ENCODE measurements at regions not wholly inside any gene's neighbourhood (a gene's known extent, or its start where the extent isn't known, plus 50 kb on each side); places are given as distances from the start of the nearest gene placed in this dataset.

- TF ChIP-seq ZBTB43 (CRISPR knock-in tag; IDR thresholded peaks at IDR 0.05) (no peak), ZNF281 (CRISPR knock-in tag; IDR thresholded peaks at IDR 0.05) (no peak), NFYB (CRISPR knock-in tag; conservative IDR thresholded peaks at IDR 0.05; ENCODE audit: low read depth) (no peak)
Measured at GRCh38 chr2:103010306-103010705, 248.5 kb downstream of the TMEM182 start (continued).

DNA sequence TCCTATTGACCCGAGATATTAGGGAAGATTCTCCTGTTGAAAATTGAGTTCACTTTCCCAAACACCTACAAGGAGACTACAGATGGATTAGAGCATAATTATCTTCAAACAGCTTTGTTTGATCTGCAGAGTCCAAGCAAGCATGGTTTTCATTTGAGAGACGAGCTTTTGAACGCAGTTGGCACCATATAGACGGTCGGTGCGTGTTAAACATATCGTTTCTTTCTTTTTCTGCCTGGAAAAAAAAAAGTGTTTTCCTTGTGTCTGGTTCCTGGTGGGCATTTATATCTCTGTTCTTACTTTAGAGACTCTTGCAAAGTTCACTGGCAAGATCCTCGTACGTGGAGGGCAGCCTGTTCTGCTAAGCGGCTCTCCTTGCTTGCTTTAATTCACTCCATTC is 248.9 kb downstream of the TMEM182 start:
- POLR2A ChIA-PET = no interaction called here
- CTCF ChIA-PET = no interaction called here
- DNase-seq (ENCODE audit: low spot score) = no peak
- TF ChIP-seq KAT7 (CRISPR knock-in tag; IDR thresholded peaks at IDR 0.05; ENCODE audit: borderline replicate concordance) (no peak), ELF4 (CRISPR knock-in tag; IDR thresholded peaks at IDR 0.05; ENCODE audit: low read depth) (no peak), ZNF219 (CRISPR knock-in tag; IDR thresholded peaks at IDR 0.05; ENCODE audit: borderline replicate concordance) (no peak), CBFB (CRISPR knock-in tag; IDR thresholded peaks at IDR 0.05; ENCODE audit: low read depth) (no peak)
- Mint-ChIP-seq H3K36me3 (no peaks in the 10 kb centered on the region), H3K27ac (no peak overlapping the region), H3K27me3 (ENCODE audit: low read depth) (no peaks in the 10 kb centered on the region), H3K4me1 (no peaks in the 10 kb centered on the region), H3K9me3 (no peaks in the 10 kb centered on the region), H3K4me3 (no peak overlapping the region)
- ATAC-seq = no peak

DNA sequence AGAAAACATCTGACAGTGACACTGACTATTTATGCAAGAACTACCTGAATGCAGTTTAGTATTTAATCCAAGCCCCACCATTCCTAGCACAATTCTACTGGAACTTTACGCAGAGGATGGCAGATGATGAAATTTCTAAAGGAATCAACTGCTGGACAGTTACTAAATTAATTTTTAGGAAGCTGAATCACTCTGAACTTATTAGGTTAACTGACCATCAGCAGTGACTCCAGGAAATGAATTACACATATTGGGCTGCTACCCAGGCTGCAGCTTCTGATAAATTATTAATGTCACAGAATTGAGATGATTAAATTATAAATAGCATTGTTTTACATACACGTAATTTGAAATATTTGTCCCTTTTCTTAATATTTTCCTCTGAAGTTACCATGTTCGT is 250.8 kb downstream of the TMEM182 start:
- Mint-ChIP-seq H3K36me3 (no peaks in the 10 kb centered on the region), H3K4me1 (no peaks in the 10 kb centered on the region), H3K9me3 (no peaks in the 10 kb centered on the region), H3K27me3 (ENCODE audit: low read depth) (no peaks in the 10 kb centered on the region), H3K4me3 (no peak overlapping the region), H3K27ac (no peak overlapping the region)
- CTCF ChIA-PET = no interaction called here
- POLR2A ChIA-PET = no interaction called here
- no peak for ATAC-seq
- no peak for DNase-seq (ENCODE audit: low spot score)
- TF ChIP-seq MYBL2 (CRISPR knock-in tag; IDR thresholded peaks at IDR 0.05) = no peak
- TF ChIP-seq, protein P1, sequence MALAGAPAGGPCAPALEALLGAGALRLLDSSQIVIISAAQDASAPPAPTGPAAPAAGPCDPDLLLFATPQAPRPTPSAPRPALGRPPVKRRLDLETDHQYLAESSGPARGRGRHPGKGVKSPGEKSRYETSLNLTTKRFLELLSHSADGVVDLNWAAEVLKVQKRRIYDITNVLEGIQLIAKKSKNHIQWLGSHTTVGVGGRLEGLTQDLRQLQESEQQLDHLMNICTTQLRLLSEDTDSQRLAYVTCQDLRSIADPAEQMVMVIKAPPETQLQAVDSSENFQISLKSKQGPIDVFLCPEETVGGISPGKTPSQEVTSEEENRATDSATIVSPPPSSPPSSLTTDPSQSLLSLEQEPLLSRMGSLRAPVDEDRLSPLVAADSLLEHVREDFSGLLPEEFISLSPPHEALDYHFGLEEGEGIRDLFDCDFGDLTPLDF (CRISPR knock-in tag; IDR thresholded peaks at IDR 0.05) = no peak
- no peak for TF ChIP-seq MXD4 (CRISPR knock-in tag; IDR thresholded peaks at IDR 0.05; ENCODE audit: borderline replicate concordance)
- TF ChIP-seq NFATC4 (CRISPR knock-in tag; IDR thresholded peaks at IDR 0.05) = no peak
- no peak for TF ChIP-seq ZNF532 (CRISPR knock-in tag; IDR thresholded peaks at IDR 0.05; ENCODE audit: borderline replicate concordance)
- no peak for TF ChIP-seq E2F4 (CRISPR knock-in tag; IDR thresholded peaks at IDR 0.05; ENCODE audit: borderline replicate concordance, low read depth)
- TF ChIP-seq ZNF416 (CRISPR knock-in tag; IDR thresholded peaks at IDR 0.05) = no peak
- TF ChIP-seq, protein P2, sequence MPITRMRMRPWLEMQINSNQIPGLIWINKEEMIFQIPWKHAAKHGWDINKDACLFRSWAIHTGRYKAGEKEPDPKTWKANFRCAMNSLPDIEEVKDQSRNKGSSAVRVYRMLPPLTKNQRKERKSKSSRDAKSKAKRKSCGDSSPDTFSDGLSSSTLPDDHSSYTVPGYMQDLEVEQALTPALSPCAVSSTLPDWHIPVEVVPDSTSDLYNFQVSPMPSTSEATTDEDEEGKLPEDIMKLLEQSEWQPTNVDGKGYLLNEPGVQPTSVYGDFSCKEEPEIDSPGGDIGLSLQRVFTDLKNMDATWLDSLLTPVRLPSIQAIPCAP (CRISPR knock-in tag; IDR thresholded peaks at IDR 0.05) = no peak
- no peak for TF ChIP-seq ERG (CRISPR knock-in tag; IDR thresholded peaks at IDR 0.05)
- no peak for TF ChIP-seq HMGA2 (CRISPR knock-in tag; IDR thresholded peaks at IDR 0.05)
- TF ChIP-seq CDX4 (CRISPR knock-in tag; IDR thresholded peaks at IDR 0.05; ENCODE audit: borderline replicate concordance) = no peak
- no peak for TF ChIP-seq TEAD4 (CRISPR knock-in tag; IDR thresholded peaks at IDR 0.05)
- no peak for TF ChIP-seq GTF2I (CRISPR knock-in tag; conservative IDR thresholded peaks at IDR 0.05)
- TF ChIP-seq CBFB (CRISPR knock-in tag; IDR thresholded peaks at IDR 0.05; ENCODE audit: low read depth) = no peak
- no peak for TF ChIP-seq NR1H2 (CRISPR knock-in tag; IDR thresholded peaks at IDR 0.05)

All from WTC11 (cell line).